ENCODE measurements at regions not wholly inside any gene's neighbourhood (a gene's known extent, or its start where the extent isn't known, plus 50 kb on each side); places are given as distances from the start of the nearest gene placed in this dataset.

DNA sequence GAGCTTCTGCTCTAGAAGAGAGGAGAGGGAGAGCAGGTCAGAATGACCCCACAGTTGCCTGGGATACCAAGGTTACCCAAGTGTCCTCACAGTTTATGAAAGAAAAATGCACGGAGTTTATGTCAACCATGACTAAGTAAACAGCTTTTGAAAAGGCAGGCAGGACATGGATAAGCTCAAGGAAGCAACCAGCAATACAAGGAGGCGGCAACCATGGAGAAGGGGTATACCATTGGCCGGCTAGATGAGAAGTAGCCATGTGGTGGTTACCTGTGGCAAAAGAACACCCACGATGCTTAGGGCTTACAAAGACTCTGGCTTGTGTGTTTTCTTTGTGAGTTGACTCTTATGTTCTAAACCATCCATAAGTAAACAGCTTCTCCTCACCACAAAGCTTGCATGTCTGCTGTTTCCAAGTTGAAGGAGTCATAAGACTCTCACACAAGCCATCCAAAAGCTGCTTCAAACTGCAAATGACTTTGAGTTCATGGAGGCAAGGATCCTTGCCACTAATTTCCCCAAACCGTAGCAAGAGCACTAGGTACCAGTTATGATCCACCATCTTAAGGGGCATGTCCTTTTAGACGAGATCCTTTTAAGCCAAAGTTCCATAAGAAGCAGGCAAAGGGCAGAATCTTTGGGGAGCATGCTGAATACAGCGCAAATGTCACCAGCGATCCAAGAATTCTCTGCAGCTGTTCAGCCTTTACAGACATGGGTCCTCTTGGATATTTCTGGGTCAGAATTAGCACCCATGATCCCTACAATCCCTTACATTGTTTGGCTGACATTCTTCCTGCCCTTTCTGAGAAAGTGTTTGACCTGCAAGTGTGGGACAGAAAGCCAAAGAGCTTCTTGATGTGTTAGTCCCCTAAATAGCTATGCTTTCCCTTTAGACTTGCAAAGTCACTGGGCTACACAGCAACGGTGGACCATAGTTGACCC, 74.8 kb upstream of the IPO5 start:
- TF ChIP-seq POLR2A (IDR thresholded peaks at IDR 0.05) = no peak
- TF ChIP-seq, protein P1, sequence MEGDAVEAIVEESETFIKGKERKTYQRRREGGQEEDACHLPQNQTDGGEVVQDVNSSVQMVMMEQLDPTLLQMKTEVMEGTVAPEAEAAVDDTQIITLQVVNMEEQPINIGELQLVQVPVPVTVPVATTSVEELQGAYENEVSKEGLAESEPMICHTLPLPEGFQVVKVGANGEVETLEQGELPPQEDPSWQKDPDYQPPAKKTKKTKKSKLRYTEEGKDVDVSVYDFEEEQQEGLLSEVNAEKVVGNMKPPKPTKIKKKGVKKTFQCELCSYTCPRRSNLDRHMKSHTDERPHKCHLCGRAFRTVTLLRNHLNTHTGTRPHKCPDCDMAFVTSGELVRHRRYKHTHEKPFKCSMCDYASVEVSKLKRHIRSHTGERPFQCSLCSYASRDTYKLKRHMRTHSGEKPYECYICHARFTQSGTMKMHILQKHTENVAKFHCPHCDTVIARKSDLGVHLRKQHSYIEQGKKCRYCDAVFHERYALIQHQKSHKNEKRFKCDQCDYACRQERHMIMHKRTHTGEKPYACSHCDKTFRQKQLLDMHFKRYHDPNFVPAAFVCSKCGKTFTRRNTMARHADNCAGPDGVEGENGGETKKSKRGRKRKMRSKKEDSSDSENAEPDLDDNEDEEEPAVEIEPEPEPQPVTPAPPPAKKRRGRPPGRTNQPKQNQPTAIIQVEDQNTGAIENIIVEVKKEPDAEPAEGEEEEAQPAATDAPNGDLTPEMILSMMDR (IDR thresholded peaks at IDR 0.05) = no peak
- DNase-seq (no peak), ATAC-seq (no peak)
- H3K27ac ChIP-seq = no peak overlapping the region
- WGBS, 4 donors = 81 to 90% (median 89%) methylated on average over 9 of the region's 9 CpGs
- H3K4me1 ChIP-seq = peaks cover 0 to 6% (median 0%) of the 10 kb centered on the region in 12 donors
- H3K27me3 ChIP-seq = no peaks in the 10 kb centered on the region
- H3K9me3 ChIP-seq = no peaks in the 10 kb centered on the region
- intact Hi-C loops (cut with DNase I) = no loop called here
- H3K4me3 ChIP-seq = no peak overlapping the region
- no peaks in the 10 kb centered on the region for H3K36me3 ChIP-seq

DNA sequence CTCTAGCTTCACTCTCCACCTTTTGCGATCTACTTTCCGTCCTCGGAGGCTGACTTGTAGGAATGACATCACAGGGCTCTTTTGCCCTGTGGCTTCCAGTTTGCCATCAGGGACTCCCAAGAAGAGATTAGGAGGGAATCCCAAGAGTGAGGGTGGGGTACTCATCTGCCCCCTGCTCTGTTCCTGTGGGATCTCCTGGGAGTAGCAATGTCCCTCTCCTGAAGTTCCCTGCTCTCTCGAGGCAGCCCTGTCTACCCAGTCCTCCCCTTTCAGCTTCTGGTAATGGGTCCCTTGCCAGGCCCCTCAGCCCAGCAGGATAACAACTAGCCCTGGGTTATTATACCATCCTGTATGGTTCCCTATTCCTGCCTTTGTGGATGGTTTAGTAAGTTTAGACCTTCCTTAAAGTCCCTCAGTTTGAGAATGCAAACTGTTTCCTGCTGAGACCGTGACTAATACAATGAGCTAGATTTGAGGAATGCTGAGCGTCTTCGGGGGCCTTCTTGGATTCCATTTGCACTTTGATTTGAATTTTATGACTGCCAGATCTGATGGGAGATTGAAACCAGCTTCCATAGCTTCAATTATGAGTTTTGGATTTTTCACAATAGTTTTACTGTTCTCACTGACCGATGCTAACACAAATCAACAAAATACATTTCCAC, 73.7 kb upstream of the IPO5 start:
- H3K4me3 ChIP-seq = no peak overlapping the region
- H3K36me3 ChIP-seq = no peaks in the 10 kb centered on the region
- H3K4me1 ChIP-seq = peaks cover 0 to 9% (median 0%) of the 10 kb centered on the region in 12 donors
- H3K27ac ChIP-seq = peak overlapping the region in 1 of 12 donors; percentile 9
- intact Hi-C loops (cut with DNase I) = no loop called here
- peak in 2 of 4 donors; percentile 28 to 55 for ATAC-seq
- WGBS, 4 donors = 66 to 69% (median 67%) methylated on average over 8 of the region's 8 CpGs
- DNase-seq = no peak
- H3K9me3 ChIP-seq = no peaks in the 10 kb centered on the region
- TF ChIP-seq, protein P1 (IDR thresholded peaks at IDR 0.05) = no peak
- no peak for TF ChIP-seq POLR2A (IDR thresholded peaks at IDR 0.05)
- no peaks in the 10 kb centered on the region for H3K27me3 ChIP-seq

DNA sequence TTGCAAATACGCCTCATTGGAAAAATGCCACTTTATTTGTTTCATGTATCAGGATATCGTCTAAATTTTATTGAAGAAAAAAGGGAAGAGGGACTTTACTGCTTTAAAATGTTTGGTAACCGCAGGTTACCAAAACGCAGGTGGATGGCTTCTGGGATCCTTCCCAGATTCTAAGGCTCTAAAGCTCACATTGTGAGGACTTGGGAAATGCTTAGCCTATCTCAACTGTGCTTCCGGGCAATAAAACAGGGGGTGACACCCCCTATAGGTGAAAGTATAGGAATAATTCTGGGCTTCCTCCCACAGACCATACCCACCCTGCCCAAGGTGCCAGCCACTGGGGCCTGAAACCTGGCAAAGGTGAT, 73.2 kb upstream of the IPO5 start:
- no peak for DNase-seq
- Histone ChIP-seq H3K36me3 (no peaks in the 10 kb centered on the region), H3K27me3 (no peaks in the 10 kb centered on the region), H3K4me1 (peaks cover 0 to 9% (median 0%) of the 10 kb centered on the region in 12 donors), H3K4me3 (no peak overlapping the region), H3K27ac (peak overlapping the region in 2 of 12 donors; percentile 9 to 30), H3K9me3 (no peaks in the 10 kb centered on the region)
- intact Hi-C loops (cut with DNase I) = no loop called here
- no peak for TF ChIP-seq POLR2A (IDR thresholded peaks at IDR 0.05)
- TF ChIP-seq, protein P1 (IDR thresholded peaks at IDR 0.05) = no peak
- ATAC-seq = no peak
- 77 to 81% (median 79%) methylated on average over 5 of the region's 5 CpGs for WGBS, 4 donors

DNA sequence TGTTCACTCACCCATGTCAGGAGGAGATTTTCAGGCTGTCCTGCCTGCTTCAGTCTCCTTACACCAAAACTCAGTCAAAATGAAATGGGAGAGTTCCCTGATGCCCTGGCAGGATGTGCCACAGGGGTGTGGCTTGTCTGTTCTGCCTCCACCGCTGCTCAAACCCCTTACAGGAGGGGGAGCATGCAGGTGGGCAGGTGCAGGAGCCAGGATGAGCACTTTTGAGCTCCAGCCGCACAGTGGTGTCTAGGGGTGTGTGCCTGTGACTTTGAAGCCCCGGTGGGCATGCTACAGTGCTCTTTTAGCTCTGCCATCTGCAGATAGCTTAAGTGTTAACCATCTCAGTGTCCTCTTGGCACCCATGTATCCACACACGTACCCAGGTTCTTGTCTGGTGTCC, 71.9 kb upstream of the IPO5 start:
- H3K4me3 ChIP-seq = no peak overlapping the region
- H3K36me3 ChIP-seq = no peaks in the 10 kb centered on the region
- intact Hi-C loops (cut with DNase I) = no loop called here
- DNase-seq (no peak), ATAC-seq (no peak)
- TF ChIP-seq POLR2A (IDR thresholded peaks at IDR 0.05) = no peak
- TF ChIP-seq, protein P1 (IDR thresholded peaks at IDR 0.05) = no peak
- no peak overlapping the region for H3K27ac ChIP-seq
- H3K27me3 ChIP-seq = no peaks in the 10 kb centered on the region
- no peaks in the 10 kb centered on the region for H3K9me3 ChIP-seq
- peaks cover 0 to 9% (median 0%) of the 10 kb centered on the region in 12 donors for H3K4me1 ChIP-seq
- WGBS, 4 donors = 84 to 89% (median 87%) methylated on average over 4 of the region's 4 CpGs
